ENCODE measurements at regions not wholly inside any gene's neighbourhood (a gene's known extent, or its start where the extent isn't known, plus 50 kb on each side); places are given as distances from the start of the nearest gene placed in this dataset.

- no peak for TF ChIP-seq EZH2 (IDR thresholded peaks at IDR 0.05; ENCODE audit: low read length, unreplicated experiment)
- TF ChIP-seq, protein P1, sequence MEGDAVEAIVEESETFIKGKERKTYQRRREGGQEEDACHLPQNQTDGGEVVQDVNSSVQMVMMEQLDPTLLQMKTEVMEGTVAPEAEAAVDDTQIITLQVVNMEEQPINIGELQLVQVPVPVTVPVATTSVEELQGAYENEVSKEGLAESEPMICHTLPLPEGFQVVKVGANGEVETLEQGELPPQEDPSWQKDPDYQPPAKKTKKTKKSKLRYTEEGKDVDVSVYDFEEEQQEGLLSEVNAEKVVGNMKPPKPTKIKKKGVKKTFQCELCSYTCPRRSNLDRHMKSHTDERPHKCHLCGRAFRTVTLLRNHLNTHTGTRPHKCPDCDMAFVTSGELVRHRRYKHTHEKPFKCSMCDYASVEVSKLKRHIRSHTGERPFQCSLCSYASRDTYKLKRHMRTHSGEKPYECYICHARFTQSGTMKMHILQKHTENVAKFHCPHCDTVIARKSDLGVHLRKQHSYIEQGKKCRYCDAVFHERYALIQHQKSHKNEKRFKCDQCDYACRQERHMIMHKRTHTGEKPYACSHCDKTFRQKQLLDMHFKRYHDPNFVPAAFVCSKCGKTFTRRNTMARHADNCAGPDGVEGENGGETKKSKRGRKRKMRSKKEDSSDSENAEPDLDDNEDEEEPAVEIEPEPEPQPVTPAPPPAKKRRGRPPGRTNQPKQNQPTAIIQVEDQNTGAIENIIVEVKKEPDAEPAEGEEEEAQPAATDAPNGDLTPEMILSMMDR (conservative IDR thresholded peaks at IDR 0.05; ENCODE audit: low read depth, low read length): no peak
- no peak for TF ChIP-seq EZH2phosphoT487 (IDR thresholded peaks at IDR 0.05; ENCODE audit: borderline replicate concordance, low read length)
These were observed 105.1 kb downstream of the ADRA2C start for GRCh38 chr4:3871181-3871852.

Data from PC-3 (cell line).